K562 (cell line): ENCODE measurements at regions not wholly inside any gene's neighbourhood (a gene's known extent, or its start where the extent isn't known, plus 50 kb on each side); places are given as distances from the start of the nearest gene placed in this dataset.
"Not testable (repeated sequence)": the region's sequence is repeated elsewhere in the genome, so short reads cannot be mapped to it uniquely, and the experiment has no call there.

Experiments
- ATAC-seq: fragments of 200-7000 bp; cut with Tn5 transposase; 3 replicates; pipeline ENCODE4 v1.9.1; 2020; ENCODE audit warnings: moderate library complexity
- BruUV-seq: library from RNA; stranded (reverse); fragments of 400-500 nt; replicated peaks from 2 replicates; lab custom pipeline; 2021; lab: Mats Ljungman, UMichigan
- CTCF ChIA-PET: fragments of 300-600 bp; formaldehyde crosslinking; extraction: SDS; loops from one replicate; lab custom pipeline; 2021; ENCODE audit warnings: low intra/inter-chr PET ratio; lab: Yijun Ruan, JAX
- POLR2A ChIA-PET: fragments of 300-600, 350-650 bp; sonication (Branson Sonifier 250); formaldehyde crosslinking; extraction: SDS; loops from one replicate; lab custom pipeline; 2021; ENCODE audit warnings: antibody characterized with exemption, inconsistent platforms; lab: Yijun Ruan, JAX
- DNase-seq, 4 experiments: peaks; one replicate each; pipeline versions ENCODE4 v3.0.0 to v3.0.0-alpha.2; 2011 to 2018; ENCODE audit warnings: low spot score in 3 of 4, mixed read lengths in 3 of 4; ENCODE audit errors: extremely low read depth in 1 of 4
- FAIRE-seq: peaks from 2 replicates; lab custom pipeline; 2011; peaks lifted over from hg19 to GRCh38; lab: Jason Lieb, UNC
- H2AFZ ChIP-seq: 2 replicates; pipeline ENCODE4 v1.6.0; 2011; ENCODE audit warnings: low read depth, low read length, control low read depth, inconsistent platforms
- H3K27ac ChIP-seq: fragments of 200-600 bp; 3 replicates; pipeline ENCODE4 v1.8.0; 2011; ENCODE audit warnings: low read depth, mild to moderate bottlenecking, control low read depth, inconsistent platforms, low read length, moderate library complexity, mixed read lengths; ENCODE audit errors: extremely low read depth
- H3K27me3 ChIP-seq, 2 experiments: fragments of 300-600 bp in 1 of 2; 2 replicates in 1 of 2; 3 replicates in 1 of 2; pipeline versions ENCODE4 v1.6.0 to v1.8.0; 2011; ENCODE audit warnings: inconsistent platforms in 2 of 2, low read length in 2 of 2, mild to moderate bottlenecking in 1 of 2, mixed read lengths in 1 of 2, moderate library complexity in 1 of 2; ENCODE audit not compliant: control insufficient read depth in 2 of 2, insufficient read depth in 2 of 2
- H3K36me3 ChIP-seq: fragments of 300-600 bp; 3 replicates; pipeline ENCODE4 v1.8.0; 2011; ENCODE audit warnings: mild to moderate bottlenecking, low read length, inconsistent platforms; ENCODE audit not compliant: control insufficient read depth, insufficient read depth
- H3K4me1 ChIP-seq, 2 experiments: fragments of 200-600 bp in 1 of 2; replicated peaks in 1 of 2; 2 replicates in 1 of 2; 3 replicates in 1 of 2; pipeline versions ENCODE4 v1.5.1 to v1.8.0; 2011; ENCODE audit warnings: inconsistent platforms in 2 of 2, low read length in 2 of 2, mild to moderate bottlenecking in 1 of 2, mixed read lengths in 1 of 2, moderate library complexity in 1 of 2; ENCODE audit not compliant: control insufficient read depth in 2 of 2, insufficient read depth in 2 of 2
- H3K4me2 ChIP-seq: 2 replicates; pipeline ENCODE4 v1.6.1; 2011; ENCODE audit warnings: low read length, control low read depth, inconsistent platforms, mixed read lengths; ENCODE audit not compliant: insufficient read depth
- H3K4me3 ChIP-seq: fragments of 200-600 bp; sonication (generic), shearing (Covaris generic); 2 replicates; pipeline ENCODE4 v1.5.1; 2016; ENCODE audit warnings: control low read depth, inconsistent platforms
- H3K79me2 ChIP-seq: fragments of 200-600 bp; 3 replicates; pipeline ENCODE4 v1.8.0; 2011; ENCODE audit warnings: low read length, inconsistent platforms; ENCODE audit not compliant: control insufficient read depth, insufficient read depth
- H3K9ac ChIP-seq, 2 experiments: 2 replicates each; pipeline versions ENCODE4 v1.6.0 to v1.6.1; 2011; ENCODE audit warnings: low read depth in 2 of 2, low read length in 2 of 2, control low read depth in 1 of 2, inconsistent platforms in 1 of 2, mild to moderate bottlenecking in 1 of 2, mixed read lengths in 1 of 2; ENCODE audit not compliant: insufficient read depth in 1 of 2
- H3K9me1 ChIP-seq: one replicate; pipeline ENCODE4 v1.6.0; 2011; ENCODE audit warnings: inconsistent platforms, mild to moderate bottlenecking, low read length, moderate library complexity; ENCODE audit not compliant: control insufficient read depth, insufficient read depth
- H3K9me3 ChIP-seq: replicated peaks from 2 replicates; pipeline ENCODE4 v1.5.1; 2011; ENCODE audit warnings: low read depth, low read length, inconsistent platforms; ENCODE audit not compliant: control insufficient read depth, insufficient read depth
- H4K20me1 ChIP-seq: replicated peaks from 2 replicates; pipeline ENCODE4 v1.6.1; 2011; ENCODE audit warnings: low read length, inconsistent platforms, mixed read lengths; ENCODE audit not compliant: control insufficient read depth, insufficient read depth
- WGBS: fragments of 100-300 bp; shearing (Covaris generic); methylation state at CpG from one replicate; pipeline ENCODE4 v1.1.6; 2016; ENCODE audit warnings: low coverage, mixed read lengths; ENCODE audit not compliant: insufficient coverage; ENCODE audit errors: missing lambda C conversion rate; 5-methylcytosine and 5-hydroxymethylcytosine counted together
- in situ Hi-C: fragments of 300-500 bp; cut with MboI; formaldehyde crosslinking; loops from 4 replicates; pipeline ENCODE4 v1.15.0; 2018; ENCODE audit warnings: inconsistent platforms, mixed read lengths
- intact Hi-C: fragments of 100-400 bp; cut with micrococcal nuclease; formaldehyde crosslinking; loops from 2 replicates; pipeline ENCODE4 v1.14.2; 2022

DNA sequence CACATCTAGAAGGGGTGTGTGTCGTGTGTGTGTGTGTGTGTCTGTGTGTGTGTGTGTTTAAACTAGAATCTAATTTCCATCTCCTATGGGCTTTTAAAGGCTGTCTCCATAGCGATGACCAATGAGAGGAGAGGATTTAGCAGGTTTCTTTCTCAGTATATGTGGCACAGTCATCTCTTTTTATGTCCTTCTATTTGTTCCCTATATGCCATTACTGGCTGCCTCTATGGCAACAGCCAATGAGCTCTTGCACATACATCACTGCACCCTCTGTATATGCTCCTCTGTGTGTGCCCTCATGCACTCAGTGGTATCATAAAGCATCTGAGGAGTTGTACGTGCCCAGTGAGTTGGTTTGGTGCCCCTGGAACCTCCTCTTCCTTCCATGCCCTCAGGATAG is 378.2 kb upstream of the SMIM30 start:
- H3K4me2 ChIP-seq, CTCF ChIA-PET, DNase-seq, H3K79me2 ChIP-seq, H3K36me3 ChIP-seq, BruUV-seq, H3K27ac ChIP-seq, POLR2A ChIA-PET, H3K4me3 ChIP-seq, ATAC-seq, H3K4me1 ChIP-seq, FAIRE-seq, intact Hi-C loops, H2AFZ ChIP-seq, in situ Hi-C loops, H3K27me3 ChIP-seq, H3K9me3 ChIP-seq, H3K9ac ChIP-seq, H4K20me1 ChIP-seq, H3K9me1 ChIP-seq: not testable (repeated sequence)
- 8% methylated on average over 2 of the region's 3 CpGs for WGBS

DNA sequence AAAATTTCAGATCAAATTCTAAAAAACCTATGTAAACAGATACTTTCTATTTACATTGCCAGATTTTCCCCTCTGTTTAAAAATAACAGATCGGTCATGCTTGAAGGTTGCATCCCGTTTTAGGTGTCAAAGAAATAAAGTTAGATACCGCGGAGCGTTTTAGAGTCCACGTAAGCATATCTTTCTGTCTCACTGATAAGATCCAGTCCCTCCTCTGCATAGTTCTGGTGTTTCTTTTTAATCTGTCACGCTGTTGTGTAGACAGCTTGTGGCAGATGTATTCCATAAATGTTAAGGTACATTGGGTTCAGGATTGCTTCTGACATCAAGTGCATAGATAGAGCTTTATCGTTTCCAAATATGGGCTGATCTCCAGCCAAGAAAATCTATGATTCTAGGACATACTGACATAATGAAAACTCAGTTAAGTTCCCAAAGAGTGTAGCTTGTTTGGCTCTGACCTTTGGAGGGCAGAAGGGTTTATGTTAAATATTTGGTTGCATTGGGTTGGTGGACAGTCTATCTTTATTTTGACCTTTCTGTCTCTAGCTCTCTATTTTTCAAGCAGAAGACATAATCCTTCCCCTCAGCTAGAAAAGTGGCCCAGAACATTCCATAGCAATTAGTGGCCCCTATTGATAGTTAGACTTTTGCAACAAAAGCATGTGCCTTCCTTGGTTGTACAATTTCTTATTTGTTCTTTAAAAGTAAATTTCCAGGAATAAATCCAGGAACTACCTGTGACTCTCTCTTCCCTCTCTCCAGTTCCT is 376.6 kb upstream of the SMIM30 start:
- in situ Hi-C loops, H3K4me3 ChIP-seq, H3K36me3 ChIP-seq, H3K79me2 ChIP-seq, CTCF ChIA-PET, H3K27ac ChIP-seq, POLR2A ChIA-PET, H3K4me1 ChIP-seq, FAIRE-seq, H3K9ac ChIP-seq, H2AFZ ChIP-seq, H4K20me1 ChIP-seq, H3K9me3 ChIP-seq, intact Hi-C loops, H3K9me1 ChIP-seq, ATAC-seq, BruUV-seq, H3K4me2 ChIP-seq, DNase-seq, H3K27me3 ChIP-seq: not testable (repeated sequence)
- WGBS: 0% methylated on average over 1 of the region's 8 CpGs
